SK-N-SH (cell line): ENCODE measurements at regions not wholly inside any gene's neighbourhood (a gene's known extent, or its start where the extent isn't known, plus 50 kb on each side); places are given as distances from the start of the nearest gene placed in this dataset.

Experiments
- CTCF ChIA-PET: fragments of 300-600, 350-600 bp; formaldehyde crosslinking; extraction: SDS; loops from one replicate; lab custom pipeline; 2021; lab: Yijun Ruan, JAX
- POLR2A ChIA-PET: fragments of 350-600 bp; sonication (Branson Sonifier 250); formaldehyde crosslinking; extraction: SDS; loops from one replicate; lab custom pipeline; 2020; ENCODE audit warnings: antibody characterized with exemption, inconsistent platforms; lab: Yijun Ruan, JAX
- DNase-seq: peaks from one replicate; pipeline ENCODE4 v3.0.0; 2012
- H2AFZ ChIP-seq: fragments of 200-600 bp; sonication (generic); 2 replicates; pipeline ENCODE4 v1.8.1; 2016; ENCODE audit warnings: antibody characterized with exemption, mild to moderate bottlenecking, low read depth
- H3F3A ChIP-seq: fragments of 200-600 bp; sonication (generic); replicated peaks from 2 replicates; pipeline ENCODE3; 2016; ENCODE audit warnings: antibody characterized with exemption, mild to moderate bottlenecking; ENCODE audit not compliant: insufficient read depth
- H3K27ac ChIP-seq, 2 experiments: fragments of 200-500 bp in 1 of 2; fragments of 200-600 bp in 1 of 2; sonication (Bioruptor generic) in 1 of 2; sonication (generic), shearing (Covaris generic) in 1 of 2; 2 replicates each; pipeline versions ENCODE4 v1.5.1 to v1.6.1; 2014 to 2016; ENCODE audit warnings: low read depth in 2 of 2, inconsistent platforms in 1 of 2, low read length in 1 of 2, mild to moderate bottlenecking in 1 of 2, mixed read lengths in 1 of 2
- H3K27me3 ChIP-seq: fragments of 200-600 bp; sonication (generic), shearing (Covaris generic); 2 replicates; pipeline ENCODE4 v1.6.1; 2016; ENCODE audit warnings: mixed run types; ENCODE audit not compliant: insufficient read depth
- H3K36me3 ChIP-seq, 2 experiments: fragments of 200-500 bp in 1 of 2; fragments of 200-600 bp in 1 of 2; sonication (Bioruptor generic) in 1 of 2; sonication (generic) in 1 of 2; replicated peaks in 1 of 2; 2 replicates each; pipeline versions ENCODE3 to v1.5.1; 2014 to 2016; ENCODE audit warnings: low read length in 1 of 2, mild to moderate bottlenecking in 1 of 2; ENCODE audit not compliant: insufficient read depth in 2 of 2, control insufficient read depth in 1 of 2
- H3K4me1 ChIP-seq, 2 experiments: fragments of 200-500 bp in 1 of 2; fragments of 200-600 bp in 1 of 2; sonication (Bioruptor generic) in 1 of 2; sonication (generic), shearing (Covaris generic) in 1 of 2; 2 replicates each; pipeline versions ENCODE4 v1.5.1 to v1.6.1; 2014 to 2016; ENCODE audit warnings: low read depth in 1 of 2, low read length in 1 of 2, mixed run types in 1 of 2; ENCODE audit not compliant: insufficient read depth in 2 of 2, control insufficient read depth in 1 of 2
- H3K4me2 ChIP-seq: fragments of 200-600 bp; sonication (generic), shearing (Covaris generic); 2 replicates; pipeline ENCODE4 v1.6.1; 2017; ENCODE audit warnings: mixed run types
- H3K4me3 ChIP-seq, 2 experiments: fragments of 200-500 bp in 1 of 2; fragments of 200-600 bp in 1 of 2; sonication (Bioruptor generic) in 1 of 2; sonication (generic), shearing (Covaris generic) in 1 of 2; 2 replicates each; pipeline versions ENCODE4 v1.5.1 to v1.8.1; 2014 to 2016; ENCODE audit warnings: low read depth in 2 of 2, inconsistent platforms in 1 of 2, low read length in 1 of 2, mild to moderate bottlenecking in 1 of 2, mixed read lengths in 1 of 2, moderate library complexity in 1 of 2
- H3K79me2 ChIP-seq: fragments of 200-600 bp; sonication (generic); 2 replicates; pipeline ENCODE4 v1.8.1; 2017; ENCODE audit warnings: mild to moderate bottlenecking; ENCODE audit not compliant: insufficient read depth
- H3K9ac ChIP-seq: fragments of 200-600 bp; sonication (generic); 2 replicates; pipeline ENCODE4 v1.6.1; 2017; ENCODE audit warnings: mixed run types
- H3K9me2 ChIP-seq: fragments of 200-600 bp; sonication (generic); 2 replicates; pipeline ENCODE4 v1.6.1; 2017; ENCODE audit warnings: mixed run types
- H3K9me3 ChIP-seq: fragments of 200-600 bp; sonication (generic); 2 replicates; pipeline ENCODE4 v1.6.1; 2017; ENCODE audit warnings: mixed run types, mild to moderate bottlenecking, moderate library complexity
- H4K20me1 ChIP-seq: fragments of 200-600 bp; sonication (generic); 2 replicates; pipeline ENCODE4 v1.6.1; 2017; ENCODE audit warnings: mild to moderate bottlenecking, mixed run types; ENCODE audit not compliant: insufficient read depth
- EP300 ChIP-seq, 2 experiments: IDR thresholded peaks; 2 replicates each; pipeline versions ENCODE4 v1.4.0 to v1.6.1; 2012; ENCODE audit warnings: borderline replicate concordance in 1 of 2, low read depth in 1 of 2, low read length in 1 of 2
- EZH2phosphoT487 ChIP-seq: fragments of 200-600 bp; sonication (generic); IDR thresholded peaks from 2 replicates; pipeline ENCODE4 v1.6.1; 2017; ENCODE audit warnings: low read depth, mixed run types, mild to moderate bottlenecking, antibody characterized with exemption, moderate library complexity, borderline replicate concordance
- GATA2 ChIP-seq: sonication (generic); formaldehyde crosslinking; IDR thresholded peaks from 2 replicates; pipeline ENCODE4 v1.5.0; 2020; ENCODE audit warnings: mild to moderate bottlenecking, missing genetic modification reagents
- IRF3 ChIP-seq: fragments of 150-350 bp; IDR thresholded peaks from 2 replicates; pipeline ENCODE4 v1.6.1; 2016; ENCODE audit warnings: mild to moderate bottlenecking, low read depth, low read length
- JUND ChIP-seq: IDR thresholded peaks from 2 replicates; pipeline ENCODE4 v1.4.0; 2012
- MAX ChIP-seq: IDR thresholded peaks from 2 replicates; pipeline ENCODE4 v1.4.0; 2012; ENCODE audit warnings: low read depth
- MXI1 ChIP-seq: IDR thresholded peaks from 2 replicates; pipeline ENCODE4 v1.6.1; 2012; ENCODE audit warnings: mild to moderate bottlenecking, low read depth, low read length, improper control_type of control experiment
- RCOR1 ChIP-seq: fragments of 150-350 bp; IDR thresholded peaks from 2 replicates; pipeline ENCODE4 v1.6.1; 2017; ENCODE audit warnings: antibody characterized with exemption, low read length
- RFX5 ChIP-seq: IDR thresholded peaks from 2 replicates; pipeline ENCODE4 v1.6.1; 2012; ENCODE audit warnings: mild to moderate bottlenecking, improper control_type of control experiment, low read length
- RXRA ChIP-seq: IDR thresholded peaks from 2 replicates; pipeline ENCODE4 v1.4.0; 2012; ENCODE audit warnings: low read depth, mild to moderate bottlenecking, borderline replicate concordance
- TAF1 ChIP-seq: IDR thresholded peaks from 2 replicates; pipeline ENCODE4 v1.6.1; 2012; ENCODE audit warnings: low read depth, mild to moderate bottlenecking, low read length, moderate library complexity, borderline replicate concordance
- USF1 ChIP-seq: IDR thresholded peaks from 2 replicates; pipeline ENCODE4 v1.4.0; 2012; ENCODE audit warnings: low read depth, borderline replicate concordance
- ZBTB33 ChIP-seq: IDR thresholded peaks from 2 replicates; pipeline ENCODE4 v1.4.0; 2012; ENCODE audit warnings: low read depth, borderline replicate concordance
- WGBS: methylation state at CpG from one replicate; pipeline ENCODE4 v1.1.6; 2017; ENCODE audit warnings: low lambda C conversion rate; 5-methylcytosine and 5-hydroxymethylcytosine counted together

- H2AFZ ChIP-seq: no peak overlapping the region; the same call in 1 of the 2 replicates
- 82% methylated on average over 2 of the region's 2 CpGs for WGBS
- TF ChIP-seq RCOR1 (no peak), MXI1 (no peak), GATA2 (CRISPR knock-in tag) (peak; percentile 45)
- no peak overlapping the region for H3K4me2 ChIP-seq
- H3K4me1 ChIP-seq: no peaks in the 10 kb centered on the region; a peak in 1 of 4 replicates
- H3K36me3 ChIP-seq: no peaks in the 10 kb centered on the region
- no peaks in the 10 kb centered on the region for H3F3A ChIP-seq
- no peak overlapping the region for H3K9ac ChIP-seq
- H3K4me3 ChIP-seq: no peak overlapping the region
- H4K20me1 ChIP-seq: no peaks in the 10 kb centered on the region
- H3K9me2 ChIP-seq: no peaks in the 10 kb centered on the region
- CTCF ChIA-PET: no interaction called here
- POLR2A ChIA-PET: no interaction called here
- H3K9me3 ChIP-seq: no peaks in the 10 kb centered on the region
- no peak overlapping the region for H3K27ac ChIP-seq
- H3K27me3 ChIP-seq: no peaks in the 10 kb centered on the region
- DNase-seq: no peak
- no peaks in the 10 kb centered on the region for H3K79me2 ChIP-seq
Measured at GRCh38 chr4:128758314-128758922, 51.1 kb upstream of the JADE1 start.

- peak overlapping the region; percentile 63; the same call in 1 of the 2 replicates for H2AFZ ChIP-seq
- CTCF ChIA-PET: no interaction called here
Measured at GRCh38 chr4:128757712-128758111, 51.8 kb upstream of the JADE1 start.

GRCh38 chr4:128751354-128751753 lies 58.1 kb upstream of the JADE1 start:
- no peaks in the 10 kb centered on the region for H3K36me3 ChIP-seq
- no peak for DNase-seq
- no peaks in the 10 kb centered on the region for H3K9me3 ChIP-seq
- no peak overlapping the region for H3K4me3 ChIP-seq
- H3K27ac ChIP-seq: no peak overlapping the region
- H3K4me1 ChIP-seq: no peaks in the 10 kb centered on the region
- WGBS: 86% methylated on average over 4 of the region's 4 CpGs
- ChIA-PET POLR2A (no interaction called here), CTCF (interaction anchor here (0.8 kb wide), 1 partner anchor 561 kb away, joined by 3 read pairs; no protein-coding TSS in a partner anchor)
- H3K79me2 ChIP-seq: no peaks in the 10 kb centered on the region
- no peaks in the 10 kb centered on the region for H4K20me1 ChIP-seq
- H3K9me2 ChIP-seq: no peaks in the 10 kb centered on the region
- H3K9ac ChIP-seq: no peak overlapping the region
- no peak overlapping the region for H2AFZ ChIP-seq
- no peaks in the 10 kb centered on the region for H3F3A ChIP-seq
- TF ChIP-seq RXRA (no peak), MAX (no peak), TAF1 (no peak), IRF3 (no peak), EP300 (IDR thresholded peaks at IDR 0.05; ENCODE audit: borderline replicate concordance in 1 of 2, low read depth in 1 of 2, low read length in 1 of 2) (no peak), ZBTB33 (no peak), JUND (no peak), EZH2phosphoT487 (no peak), GATA2 (CRISPR knock-in tag) (no peak), RCOR1 (no peak), MXI1 (no peak), RFX5 (no peak)
- no peaks in the 10 kb centered on the region for H3K27me3 ChIP-seq
- H3K4me2 ChIP-seq: no peak overlapping the region

More at GRCh38 chr4:128757712-128758111, 51.8 kb upstream of the JADE1 start:
- Histone ChIP-seq H3K79me2 (no peaks in the 10 kb centered on the region), H3K4me2 (no peak overlapping the region), H4K20me1 (no peaks in the 10 kb centered on the region), H3K27me3 (no peaks in the 10 kb centered on the region), H3K9me2 (no peaks in the 10 kb centered on the region), H3K9me3 (no peaks in the 10 kb centered on the region), H3K36me3 (no peaks in the 10 kb centered on the region), H3F3A (no peaks in the 10 kb centered on the region)
- WGBS: 78% methylated on average over 3 of the region's 3 CpGs
- no peak for DNase-seq
- POLR2A ChIA-PET: no interaction called here
- TF ChIP-seq USF1 (peak; percentile 31; the same call in 1 of the 2 replicates), TAF1 (no peak)
- TF ChIP-seq, all 33 proteins: peak for 1
- Histone ChIP-seq H3K9ac (no peak overlapping the region), H3K4me3 (no peak overlapping the region), H3K27ac (no peak overlapping the region), H3K4me1 (no peaks in the 10 kb centered on the region; a peak in 1 of 4 replicates)
